GM12874 (cell line): ENCODE measurements at regions not wholly inside any gene's neighbourhood (a gene's known extent, or its start where the extent isn't known, plus 50 kb on each side); places are given as distances from the start of the nearest gene placed in this dataset.

ENCODE experiments used
- CTCF ChIP-seq: IDR thresholded peaks from 2 replicates; pipeline ENCODE4 v1.5.1; 2011; ENCODE audit warnings: low read depth, mild to moderate bottlenecking, control low read depth, low read length, moderate library complexity; ENCODE audit not compliant: insufficient read depth

DNA sequence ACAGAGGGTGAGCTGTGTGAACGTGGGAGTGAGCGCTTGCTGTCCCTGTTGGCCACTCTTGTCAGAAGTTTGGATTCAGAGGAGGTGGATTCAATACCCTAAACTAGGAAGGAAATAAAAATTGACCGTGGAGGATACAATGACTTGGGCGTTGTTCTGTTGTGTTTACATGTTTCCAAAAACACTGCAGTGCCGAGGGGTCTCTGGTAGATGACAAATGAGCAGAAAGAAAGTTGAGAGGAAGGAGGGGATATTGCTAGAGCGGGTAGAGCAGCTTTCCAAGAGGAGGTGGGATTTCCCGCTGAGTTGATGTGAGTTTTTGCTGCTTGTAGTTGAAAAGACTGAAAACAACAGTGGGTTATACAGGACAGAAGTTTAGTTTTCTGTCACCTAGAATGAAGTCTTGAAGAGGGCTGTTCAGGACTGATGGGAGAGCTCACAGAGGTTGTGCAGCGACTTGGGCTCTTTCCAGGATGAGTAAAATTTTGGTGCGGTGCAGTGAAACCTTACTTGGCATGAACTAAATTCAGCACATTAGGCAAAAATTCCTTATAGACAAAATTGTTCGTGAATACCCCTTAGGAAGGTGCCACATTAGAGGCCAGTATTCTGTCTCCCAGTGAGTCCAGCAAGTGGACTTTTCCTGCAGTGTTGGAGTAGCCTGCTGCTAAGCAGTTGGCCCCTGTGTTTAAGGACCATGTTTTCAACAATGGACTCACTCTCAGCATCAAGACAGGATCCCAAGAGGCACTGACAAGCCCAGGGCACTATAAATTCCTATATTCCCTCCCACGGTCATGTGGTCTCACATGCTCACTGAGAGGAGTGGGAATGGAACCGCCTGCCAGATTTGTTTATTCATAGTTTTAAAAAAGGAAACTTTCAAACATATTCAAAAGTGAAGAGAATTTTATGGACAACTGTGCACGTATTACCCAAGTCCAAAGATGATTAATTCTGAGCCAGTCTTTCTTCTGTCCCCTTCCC lies 435.0 kb upstream of the C2CD4B start:
- TF ChIP-seq CTCF: no peak

GRCh38 chr15:62601777-62602545 lies 436.9 kb upstream of the C2CD4B start:
- no peak for TF ChIP-seq CTCF

DNA sequence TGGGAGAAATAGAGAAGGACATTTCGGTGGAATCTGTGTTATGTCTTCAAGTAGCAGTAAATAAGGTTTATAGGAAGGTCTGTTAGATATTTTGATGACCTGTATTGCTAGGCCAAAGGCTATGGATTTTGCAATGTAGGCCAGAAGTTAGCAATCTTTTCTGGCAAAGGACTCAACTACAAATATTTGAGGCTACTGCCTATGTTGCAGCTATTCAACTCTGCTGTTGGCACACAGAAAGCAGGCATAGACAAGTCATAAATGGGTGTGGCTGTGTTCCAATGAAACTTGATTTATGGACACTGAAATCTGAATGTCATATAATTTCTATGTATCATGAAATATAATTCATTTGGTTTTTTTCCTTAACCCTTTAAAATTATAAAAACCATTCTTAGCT lies 438.7 kb upstream of the C2CD4B start:
- no peak for TF ChIP-seq CTCF

- no peak for TF ChIP-seq CTCF
Observed at GRCh38 chr15:62605282-62605681, 437.3 kb upstream of the TPM1 start.

GRCh38 chr15:62606376-62607113 lies 436.0 kb upstream of the TPM1 start:
- TF ChIP-seq CTCF: no peak

DNA sequence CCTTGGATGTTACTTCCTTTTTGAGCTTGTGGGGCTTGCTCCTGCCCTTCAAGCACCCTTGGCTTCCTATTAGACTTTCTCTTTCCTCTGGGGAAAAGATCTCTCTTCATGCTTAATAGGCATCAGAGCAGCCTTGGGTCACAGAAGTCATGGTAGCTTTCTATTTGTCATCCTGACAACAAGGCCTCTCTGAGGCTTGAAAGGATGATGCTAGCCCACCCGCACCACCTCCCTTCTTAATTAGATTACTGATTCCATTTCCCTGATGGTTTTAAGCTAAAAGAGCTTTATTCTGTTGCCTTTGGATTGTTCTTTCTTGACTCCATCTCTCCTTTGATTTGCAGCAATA lies 435.5 kb upstream of the TPM1 start:
- TF ChIP-seq CTCF: no peak

- no peak for TF ChIP-seq CTCF
Observed at GRCh38 chr15:62607643-62608042, 434.9 kb upstream of the TPM1 start.
